ENCODE measurements at regions not wholly inside any gene's neighbourhood (a gene's known extent, or its start where the extent isn't known, plus 50 kb on each side); places are given as distances from the start of the nearest gene placed in this dataset.

DNA sequence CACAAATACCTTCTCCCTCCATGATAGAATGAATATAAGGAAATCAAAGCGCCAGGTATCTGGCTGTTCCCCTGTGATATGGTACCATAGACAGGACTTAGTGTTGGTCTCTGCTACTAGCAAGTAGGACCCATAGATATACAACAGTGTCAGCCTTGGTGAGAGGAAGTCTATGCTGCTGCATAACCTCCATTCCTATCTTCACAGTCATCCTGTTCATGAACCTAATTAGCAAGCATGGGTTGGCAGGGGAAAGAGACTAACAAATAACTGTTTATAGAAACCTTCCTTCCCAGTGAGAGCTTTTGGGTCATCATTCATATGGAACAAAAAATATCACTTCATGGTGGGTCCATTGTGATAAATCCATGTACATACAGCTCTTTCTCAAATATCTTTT is 188.9 kb upstream of the FAM98A start:
- TF ChIP-seq ZNF768 (tag by site-specific recombination; IDR thresholded peaks at IDR 0.05), result no peak
- no peak for TF ChIP-seq ZBTB8A (tag by site-specific recombination; IDR thresholded peaks at IDR 0.05)
- no peak for TF ChIP-seq ZNF292 (tag by site-specific recombination; IDR thresholded peaks at IDR 0.05; ENCODE audit: borderline replicate concordance, low read depth)
- TF ChIP-seq PRDM1 (tag by site-specific recombination; IDR thresholded peaks at IDR 0.05), result no peak
- no peak for TF ChIP-seq ZNF324 (tag by site-specific recombination; IDR thresholded peaks at IDR 0.05)

All from HEK293 (cell line).